ENCODE measurements at regions not wholly inside any gene's neighbourhood (a gene's known extent, or its start where the extent isn't known, plus 50 kb on each side); places are given as distances from the start of the nearest gene placed in this dataset.

GRCh38 chr16:49112754-49113153 is 168.9 kb downstream of the CBLN1 start:
- DNase-seq, result no peak
- no peak overlapping the region for H3K4me3 ChIP-seq (ENCODE audit: control extremely low read depth in 1 of 5, extremely low read depth in 1 of 5, insufficient read depth in 1 of 5, low read depth in 2 of 5, low read length in 4 of 5)
- H2AFZ ChIP-seq (ENCODE audit: insufficient read depth, low read depth, low read length, poor library complexity, severe bottlenecking), result no peak overlapping the region
- H3K4me1 ChIP-seq (ENCODE audit: control insufficient read depth in 2 of 2, insufficient read depth in 2 of 2, low read length in 2 of 2), result no peaks in the 10 kb centered on the region
- H3K9me3 ChIP-seq (ENCODE audit: control extremely low read depth in 1 of 3, control insufficient read depth in 2 of 3, insufficient read depth in 1 of 3, low read length in 2 of 3), result peaks cover 0 to 11% (median 0%) of the 10 kb centered on the region in 3 donors
- ChIA-PET CTCF (no interaction called here), POLR2A (no interaction called here)
- 64% methylated on average over 5 of the region's 5 CpGs for WGBS (ENCODE audit: insufficient coverage)
- no peak for TF ChIP-seq CTCF (IDR thresholded peaks at IDR 0.05)
- TF ChIP-seq EZH2 (IDR thresholded peaks at IDR 0.05; ENCODE audit: borderline replicate concordance, insufficient read depth, low read depth, low read length, poor library complexity, severe bottlenecking), result no peak
- H3K79me2 ChIP-seq (ENCODE audit: control insufficient read depth, insufficient read depth, low read length), result no peaks in the 10 kb centered on the region
- no peaks in the 10 kb centered on the region for H4K20me1 ChIP-seq (ENCODE audit: control insufficient read depth, insufficient read depth, low read length, poor library complexity, severe bottlenecking)
- H3K4me3 Mint-ChIP-seq, result no peak overlapping the region
- ATAC-seq (ENCODE audit: low read depth), result no peak
- no peaks in the 10 kb centered on the region for H3K9me3 Mint-ChIP-seq (ENCODE audit: insufficient read depth)
- H3K4me1 Mint-ChIP-seq, result no peaks in the 10 kb centered on the region
- H3K27me3 ChIP-seq (replicated peaks in 1 of 4; ENCODE audit: control extremely low read depth in 1 of 4, control insufficient read depth in 3 of 4, insufficient read depth in 4 of 4, low read length in 3 of 4), result peaks cover 0 to 4% (median 0%) of the 10 kb centered on the region in 4 experiments
- H3K27me3 Mint-ChIP-seq, result peaks cover 4% of the 10 kb centered on the region
- H3K4me2 ChIP-seq (replicated peaks; ENCODE audit: low read depth, low read length, poor library complexity, severe bottlenecking), result no peak overlapping the region
- no peak overlapping the region for H3K27ac Mint-ChIP-seq
- H3K36me3 ChIP-seq (replicated peaks in 1 of 2; ENCODE audit: control extremely low read depth in 1 of 2, control insufficient read depth in 1 of 2, extremely low read depth in 1 of 2, insufficient read depth in 2 of 2, low read length in 1 of 2), result no peaks in the 10 kb centered on the region
- intact Hi-C loops (cut with micrococcal nuclease), result no loop called here
- H3K9ac ChIP-seq (ENCODE audit: low read length), result no peak overlapping the region
- H3K27ac ChIP-seq (ENCODE audit: low read length in 2 of 2), result no peak overlapping the region

GRCh38 chr16:49111351-49111750 is 170.3 kb downstream of the CBLN1 start:
- CTCF ChIA-PET, result no interaction called here
- WGBS (ENCODE audit: insufficient coverage), result no CpG with 5 or more reads among the region's 1 CpG

More at GRCh38 chr16:49111351-49111750, 170.3 kb downstream of the CBLN1 start:
- Histone ChIP-seq H2AFZ (ENCODE audit: insufficient read depth, low read depth, low read length, poor library complexity, severe bottlenecking) (no peak overlapping the region), H3K4me2 (replicated peaks; ENCODE audit: low read depth, low read length, poor library complexity, severe bottlenecking) (no peak overlapping the region), H3K9me3 (ENCODE audit: control extremely low read depth in 1 of 3, control insufficient read depth in 2 of 3, insufficient read depth in 1 of 3, low read length in 2 of 3) (peaks cover 0 to 14% (median 0%) of the 10 kb centered on the region in 3 donors), H3K27ac (ENCODE audit: low read length in 2 of 2) (no peak overlapping the region), H3K9ac (ENCODE audit: low read length) (no peak overlapping the region), H3K4me1 (ENCODE audit: control insufficient read depth in 2 of 2, insufficient read depth in 2 of 2, low read length in 2 of 2) (no peaks in the 10 kb centered on the region), H3K4me3 (ENCODE audit: control extremely low read depth in 1 of 5, extremely low read depth in 1 of 5, insufficient read depth in 1 of 5, low read depth in 2 of 5, low read length in 4 of 5) (no peak overlapping the region), H3K79me2 (ENCODE audit: control insufficient read depth, insufficient read depth, low read length) (no peaks in the 10 kb centered on the region), H3K36me3 (replicated peaks in 1 of 2; ENCODE audit: control extremely low read depth in 1 of 2, control insufficient read depth in 1 of 2, extremely low read depth in 1 of 2, insufficient read depth in 2 of 2, low read length in 1 of 2) (no peaks in the 10 kb centered on the region), H4K20me1 (ENCODE audit: control insufficient read depth, insufficient read depth, low read length, poor library complexity, severe bottlenecking) (no peaks in the 10 kb centered on the region), H3K27me3 (replicated peaks in 1 of 4; ENCODE audit: control extremely low read depth in 1 of 4, control insufficient read depth in 3 of 4, insufficient read depth in 4 of 4, low read length in 3 of 4) (peaks cover 0 to 4% (median 0%) of the 10 kb centered on the region in 4 experiments)
- POLR2A ChIA-PET, result no interaction called here
- intact Hi-C loops (cut with micrococcal nuclease), result no loop called here
- H3K9me3 Mint-ChIP-seq (ENCODE audit: insufficient read depth), result no peaks in the 10 kb centered on the region
- no peak overlapping the region for H3K27ac Mint-ChIP-seq
- H3K4me3 Mint-ChIP-seq, result no peak overlapping the region
- no peaks in the 10 kb centered on the region for H3K4me1 Mint-ChIP-seq
- no peak for TF ChIP-seq CTCF (IDR thresholded peaks at IDR 0.05)
- no peak for DNase-seq
- no peak for ATAC-seq (ENCODE audit: low read depth)
- peaks cover 4% of the 10 kb centered on the region for H3K27me3 Mint-ChIP-seq

Measured in B cell (primary cell).